ENCODE measurements at regions not wholly inside any gene's neighbourhood (a gene's known extent, or its start where the extent isn't known, plus 50 kb on each side); places are given as distances from the start of the nearest gene placed in this dataset.

DNA sequence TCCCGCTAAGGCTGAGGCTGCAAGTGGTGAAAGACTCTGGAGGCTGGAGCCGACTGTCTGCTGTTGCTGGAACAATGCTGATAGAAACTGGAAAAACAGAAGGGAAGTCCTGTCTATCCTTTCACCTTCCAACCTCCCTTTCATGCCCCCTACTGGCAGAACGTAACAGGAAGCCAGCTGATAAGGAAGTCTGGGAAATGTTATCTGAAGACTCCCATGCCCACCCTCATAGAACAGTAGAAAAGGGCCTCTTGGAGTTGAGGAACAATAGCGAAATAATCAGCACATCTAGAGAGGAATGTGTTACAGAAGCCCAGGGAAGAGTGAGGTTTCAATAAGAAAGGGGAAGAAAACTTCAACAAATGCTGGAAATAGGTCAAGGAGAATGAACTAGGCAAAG, 117.1 kb upstream of the DKK2 start:
- no peak for DNase-seq

DNA sequence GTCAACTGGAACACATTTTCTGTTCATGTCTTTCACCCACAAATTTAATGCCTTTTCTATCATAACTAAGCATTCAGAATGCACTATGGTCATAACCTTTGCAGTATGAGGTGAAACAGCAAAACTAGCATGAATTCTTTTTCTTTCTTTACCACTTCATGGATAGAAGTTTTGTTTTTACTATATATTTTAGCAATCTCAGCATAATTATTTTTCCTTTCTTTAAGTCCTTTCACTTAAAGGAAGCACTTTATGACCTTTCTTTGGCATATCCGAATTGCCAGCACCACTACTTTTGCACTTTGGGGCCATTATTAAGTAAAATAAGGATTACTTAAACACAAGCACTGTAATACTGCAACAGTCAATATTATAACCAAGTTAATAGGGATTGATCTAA, 115.1 kb upstream of the DKK2 start:
- no peak for DNase-seq

DNA sequence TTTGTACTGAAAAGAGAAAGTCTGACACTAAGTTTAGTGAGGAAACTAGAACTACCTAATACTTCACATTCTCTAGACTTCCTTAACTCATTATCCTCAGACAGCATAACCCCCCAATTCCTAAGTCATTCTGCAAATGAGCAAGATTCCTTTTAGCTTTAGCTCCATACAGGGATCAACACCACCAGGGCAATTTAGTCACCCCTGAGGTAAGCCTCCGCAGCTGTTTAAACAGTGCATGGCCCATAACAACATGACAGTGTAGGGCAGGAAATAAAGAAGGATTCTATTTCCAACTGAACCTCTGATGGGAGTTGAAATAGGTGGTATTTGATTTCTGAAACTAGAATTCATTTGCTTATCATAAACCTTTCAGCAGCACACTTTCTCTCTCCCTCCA, 112.8 kb upstream of the DKK2 start:
- no peak for DNase-seq

- peak in 1 of 5 experiments; percentile 38 for DNase-seq
Observed at GRCh38 chr4:107147873-107148272, 111.8 kb upstream of the DKK2 start.

- DNase-seq: no peak
Observed at GRCh38 chr4:107138433-107138832, 102.3 kb upstream of the DKK2 start.

DNA sequence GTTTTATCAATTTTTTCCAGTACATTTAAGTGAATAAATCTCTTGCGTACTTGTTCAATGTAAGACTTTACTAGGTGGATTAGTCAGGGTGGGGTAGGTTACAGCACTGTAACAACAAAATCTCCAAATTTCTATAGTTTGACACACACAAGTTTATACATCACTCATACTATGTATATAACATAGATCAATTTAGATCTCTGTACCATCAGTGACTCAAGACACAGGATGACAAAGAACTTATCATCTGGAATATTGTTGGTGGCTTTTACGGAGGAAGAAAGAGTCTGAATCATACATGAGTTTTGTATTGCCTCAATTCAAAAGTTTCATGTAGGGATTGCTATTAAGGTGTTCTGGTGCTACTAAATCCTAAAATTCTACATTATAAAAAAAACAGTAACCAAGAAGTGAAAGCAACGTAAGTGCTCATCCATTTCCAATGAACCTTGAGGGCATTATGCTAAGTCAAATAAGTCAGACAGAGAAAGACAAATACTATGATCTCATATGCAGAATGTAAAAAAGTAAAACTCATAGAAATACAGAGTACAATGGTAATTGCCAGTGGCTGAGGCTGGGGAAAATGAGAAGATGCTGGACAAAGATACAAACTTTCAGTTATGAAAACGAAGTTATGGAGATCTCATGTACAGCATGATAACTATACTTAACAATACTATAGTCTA, 98.0 kb upstream of the DKK2 start:
- DNase-seq: no peak

GRCh38 chr4:107131295-107131694, 95.2 kb upstream of the DKK2 start:
- DNase-seq: no peak

GRCh38 chr4:107130157-107130556, 94.0 kb upstream of the DKK2 start:
- no peak for DNase-seq

- DNase-seq: no peak
Observed at GRCh38 chr4:107129611-107130010, 93.5 kb upstream of the DKK2 start.

GRCh38 chr4:107129076-107129475, 93.0 kb upstream of the DKK2 start:
- no peak for DNase-seq

DNA sequence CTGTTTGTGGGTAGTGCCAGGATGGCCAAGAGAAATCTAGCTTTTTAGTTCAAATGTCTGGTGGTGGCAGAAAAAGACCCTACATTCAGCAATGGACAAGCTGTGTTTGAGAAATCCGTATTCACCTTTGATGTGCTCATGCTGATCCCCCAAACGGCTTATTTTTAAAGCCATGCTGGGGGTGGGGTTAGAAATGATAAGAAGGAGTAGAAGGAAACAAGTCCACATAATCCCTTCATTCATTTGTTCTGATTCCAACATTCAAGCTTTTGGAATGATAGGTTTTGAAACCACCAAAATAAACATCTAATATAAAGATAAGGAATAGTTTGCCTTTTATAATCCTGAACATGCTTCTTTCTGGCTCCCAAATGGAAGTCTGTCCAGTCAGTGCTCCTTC, 92.0 kb upstream of the DKK2 start:
- no peak for DNase-seq

- no peak for DNase-seq
Observed at GRCh38 chr4:107125496-107125895, 89.4 kb upstream of the DKK2 start.

DNA sequence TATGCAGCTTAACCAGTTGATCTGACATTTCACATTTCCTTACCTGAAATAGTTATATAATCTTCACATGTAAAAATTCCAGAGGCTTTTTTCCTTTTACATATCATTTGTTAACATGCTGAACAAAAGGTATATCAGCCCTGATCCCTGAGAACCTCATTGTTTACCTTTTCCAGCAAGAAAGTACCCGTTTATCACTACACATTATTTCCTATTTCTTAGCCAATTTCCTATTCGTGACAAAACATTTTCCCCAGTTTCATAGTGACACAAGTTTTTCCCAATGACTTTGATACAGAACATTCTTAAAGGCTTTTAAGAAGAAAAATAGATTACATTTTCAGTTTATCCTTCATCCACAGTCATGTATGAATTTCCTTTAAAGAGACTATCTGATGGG, 86.6 kb upstream of the DKK2 start:
- no peak for DNase-seq

GRCh38 chr4:107120661-107121060, 84.5 kb upstream of the DKK2 start:
- no peak for DNase-seq

- no peak for DNase-seq
Observed at GRCh38 chr4:107117726-107118125, 81.6 kb upstream of the DKK2 start.

GRCh38 chr4:107115185-107115847, 79.2 kb upstream of the DKK2 start:
- DNase-seq: no peak

DNA sequence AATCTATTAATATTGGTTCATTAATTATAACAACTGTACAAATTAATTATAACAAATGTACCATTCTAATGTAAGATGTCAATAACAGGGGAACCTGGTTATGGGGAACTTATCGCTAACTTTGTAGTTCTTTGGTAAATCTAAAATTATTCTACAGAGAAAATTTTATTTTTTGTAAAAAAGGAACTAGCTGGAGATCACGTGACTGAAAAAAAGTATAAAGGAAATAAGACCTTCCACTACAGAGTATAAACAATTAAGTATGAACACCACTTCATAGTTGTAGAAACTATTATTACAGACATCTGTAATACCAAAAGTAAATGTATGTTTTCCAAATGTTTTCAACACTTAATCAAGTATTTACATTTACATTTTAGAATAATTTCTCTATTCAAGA, 77.9 kb upstream of the DKK2 start:
- no peak for DNase-seq

GRCh38 chr4:107098401-107098800, 62.3 kb upstream of the DKK2 start:
- DNase-seq: no peak

- DNase-seq: no peak
Observed at GRCh38 chr4:107094976-107095375, 58.9 kb upstream of the DKK2 start.

DNA sequence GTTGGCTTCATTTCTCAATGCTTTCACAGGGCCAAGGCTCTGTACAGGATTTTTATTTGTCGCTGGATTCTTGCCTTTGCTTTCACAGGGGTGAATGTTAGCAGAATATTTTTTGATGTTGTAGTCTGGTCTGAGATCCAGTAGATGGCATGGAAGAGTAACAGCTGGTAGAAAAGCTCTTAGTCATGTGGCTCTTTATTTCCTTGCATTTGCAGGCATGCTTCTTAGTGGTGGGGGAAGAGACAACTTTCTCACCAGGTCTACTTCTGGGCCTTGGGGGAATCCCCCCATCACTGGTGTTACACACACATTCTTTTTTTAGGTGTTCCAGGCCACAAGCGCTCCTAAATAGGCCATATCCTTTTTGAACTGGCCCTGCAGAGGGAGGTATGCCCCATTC, 58.2 kb upstream of the DKK2 start:
- DNase-seq: peak in 1 of 5 experiments; percentile 69

All from T-helper 2 cell (primary cell).